ENCODE measurements at regions not wholly inside any gene's neighbourhood (a gene's known extent, or its start where the extent isn't known, plus 50 kb on each side); places are given as distances from the start of the nearest gene placed in this dataset.

GRCh38 chr19:30212574-30212973 lies 159.6 kb upstream of the ZNF536 start:
- DNase-seq (no peak), ATAC-seq (ENCODE audit: insufficient read depth, low FRiP score) (no peak)
- Histone ChIP-seq H3K27ac (ENCODE audit: low read depth in 1 of 2, low read length in 1 of 2) (no peak overlapping the region), H3K9ac (ENCODE audit: insufficient read depth in 1 of 2, low read length in 2 of 2) (no peak overlapping the region), H3K9me3 (ENCODE audit: control insufficient read depth in 4 of 4, insufficient read depth in 3 of 4, low read length in 3 of 4) (peaks cover 0 to 5% (median 0%) of the 10 kb centered on the region in 4 donors), H3K4me3 (no peak overlapping the region), H3K36me3 (ENCODE audit: control insufficient read depth in 4 of 4, insufficient read depth in 4 of 4, low read length in 4 of 4) (no peaks in the 10 kb centered on the region), H3K27me3 (ENCODE audit: control insufficient read depth in 3 of 3, insufficient read depth in 3 of 3, low read length in 2 of 3) (peaks cover 0 to 3% (median 2%) of the 10 kb centered on the region in 3 donors), H3K4me1 (ENCODE audit: control insufficient read depth in 5 of 5, insufficient read depth in 5 of 5, low read length in 5 of 5) (no peaks in the 10 kb centered on the region)
- TF ChIP-seq, protein P1, sequence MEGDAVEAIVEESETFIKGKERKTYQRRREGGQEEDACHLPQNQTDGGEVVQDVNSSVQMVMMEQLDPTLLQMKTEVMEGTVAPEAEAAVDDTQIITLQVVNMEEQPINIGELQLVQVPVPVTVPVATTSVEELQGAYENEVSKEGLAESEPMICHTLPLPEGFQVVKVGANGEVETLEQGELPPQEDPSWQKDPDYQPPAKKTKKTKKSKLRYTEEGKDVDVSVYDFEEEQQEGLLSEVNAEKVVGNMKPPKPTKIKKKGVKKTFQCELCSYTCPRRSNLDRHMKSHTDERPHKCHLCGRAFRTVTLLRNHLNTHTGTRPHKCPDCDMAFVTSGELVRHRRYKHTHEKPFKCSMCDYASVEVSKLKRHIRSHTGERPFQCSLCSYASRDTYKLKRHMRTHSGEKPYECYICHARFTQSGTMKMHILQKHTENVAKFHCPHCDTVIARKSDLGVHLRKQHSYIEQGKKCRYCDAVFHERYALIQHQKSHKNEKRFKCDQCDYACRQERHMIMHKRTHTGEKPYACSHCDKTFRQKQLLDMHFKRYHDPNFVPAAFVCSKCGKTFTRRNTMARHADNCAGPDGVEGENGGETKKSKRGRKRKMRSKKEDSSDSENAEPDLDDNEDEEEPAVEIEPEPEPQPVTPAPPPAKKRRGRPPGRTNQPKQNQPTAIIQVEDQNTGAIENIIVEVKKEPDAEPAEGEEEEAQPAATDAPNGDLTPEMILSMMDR (IDR thresholded peaks at IDR 0.05; ENCODE audit: control extremely low read depth, extremely low read depth): no peak
- WGBS, 2 donors: 77 to 81% methylated on average over 12 of the region's 12 CpGs

GRCh38 chr19:30214651-30215051 lies 157.5 kb upstream of the ZNF536 start:
- Histone ChIP-seq H3K27me3 (ENCODE audit: control insufficient read depth in 3 of 3, insufficient read depth in 3 of 3, low read length in 2 of 3) (peaks cover 0 to 3% (median 2%) of the 10 kb centered on the region in 3 donors), H3K4me3 (no peak overlapping the region), H3K36me3 (ENCODE audit: control insufficient read depth in 4 of 4, insufficient read depth in 4 of 4, low read length in 4 of 4) (no peaks in the 10 kb centered on the region), H3K27ac (ENCODE audit: low read depth in 1 of 2, low read length in 1 of 2) (no peak overlapping the region), H3K4me1 (ENCODE audit: control insufficient read depth in 5 of 5, insufficient read depth in 5 of 5, low read length in 5 of 5) (no peaks in the 10 kb centered on the region), H3K9me3 (ENCODE audit: control insufficient read depth in 4 of 4, insufficient read depth in 3 of 4, low read length in 3 of 4) (peaks cover 0 to 5% (median 0%) of the 10 kb centered on the region in 4 donors), H3K9ac (ENCODE audit: insufficient read depth in 1 of 2, low read length in 2 of 2) (no peak overlapping the region)
- ATAC-seq (ENCODE audit: insufficient read depth, low FRiP score): no peak
- WGBS, 2 donors: 11 to 29% methylated on average over 4 of the region's 4 CpGs
- DNase-seq: no peak
- TF ChIP-seq, protein P1 (IDR thresholded peaks at IDR 0.05; ENCODE audit: control extremely low read depth, extremely low read depth): no peak

GRCh38 chr19:30215248-30215647 lies 156.9 kb upstream of the ZNF536 start:
- no peak overlapping the region for H3K9ac ChIP-seq (ENCODE audit: insufficient read depth in 1 of 2, low read length in 2 of 2)
- H3K36me3 ChIP-seq (ENCODE audit: control insufficient read depth in 4 of 4, insufficient read depth in 4 of 4, low read length in 4 of 4): no peaks in the 10 kb centered on the region
- no peak for DNase-seq
- no peak for ATAC-seq (ENCODE audit: insufficient read depth, low FRiP score)
- H3K27me3 ChIP-seq (ENCODE audit: control insufficient read depth in 3 of 3, insufficient read depth in 3 of 3, low read length in 2 of 3): peaks cover 0 to 4% (median 2%) of the 10 kb centered on the region in 3 donors
- 72 to 73% methylated on average over 3 of the region's 3 CpGs for WGBS, 2 donors
- no peak overlapping the region for H3K4me3 ChIP-seq
- TF ChIP-seq, protein P1 (IDR thresholded peaks at IDR 0.05; ENCODE audit: control extremely low read depth, extremely low read depth): no peak
- H3K4me1 ChIP-seq (ENCODE audit: control insufficient read depth in 5 of 5, insufficient read depth in 5 of 5, low read length in 5 of 5): no peaks in the 10 kb centered on the region
- peaks cover 0 to 4% (median 0%) of the 10 kb centered on the region in 4 donors for H3K9me3 ChIP-seq (ENCODE audit: control insufficient read depth in 4 of 4, insufficient read depth in 3 of 4, low read length in 3 of 4)
- no peak overlapping the region for H3K27ac ChIP-seq (ENCODE audit: low read depth in 1 of 2, low read length in 1 of 2)

DNA sequence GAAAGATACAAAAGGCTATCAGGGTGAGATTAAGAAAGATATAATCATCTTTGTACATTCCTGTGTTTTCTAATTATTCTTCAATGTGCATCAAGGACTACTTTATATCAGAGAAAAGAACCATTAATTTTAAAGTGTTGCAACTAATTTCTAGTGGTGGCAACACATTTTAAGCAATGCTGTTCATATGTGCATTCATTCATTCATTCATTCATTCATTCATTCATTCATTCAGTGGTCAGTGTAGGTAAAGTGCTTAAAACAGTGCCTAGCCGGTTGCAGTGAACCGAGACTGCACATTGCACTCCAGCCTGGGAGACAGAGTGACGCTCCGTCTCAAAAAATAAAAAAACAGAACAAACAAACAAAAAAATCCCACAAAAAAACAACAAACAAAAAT lies 155.7 kb upstream of the ZNF536 start:
- no peak overlapping the region for H3K4me3 ChIP-seq
- H3K27me3 ChIP-seq (ENCODE audit: control insufficient read depth in 3 of 3, insufficient read depth in 3 of 3, low read length in 2 of 3): peaks cover 2 to 14% (median 7%) of the 10 kb centered on the region in 3 donors
- H3K9ac ChIP-seq (ENCODE audit: insufficient read depth in 1 of 2, low read length in 2 of 2): no peak overlapping the region
- no peaks in the 10 kb centered on the region for H3K4me1 ChIP-seq (ENCODE audit: control insufficient read depth in 5 of 5, insufficient read depth in 5 of 5, low read length in 5 of 5)
- TF ChIP-seq, protein P1 (IDR thresholded peaks at IDR 0.05; ENCODE audit: control extremely low read depth, extremely low read depth): no peak
- H3K9me3 ChIP-seq (ENCODE audit: control insufficient read depth in 4 of 4, insufficient read depth in 3 of 4, low read length in 3 of 4): no peaks in the 10 kb centered on the region
- 89 to 99% methylated on average over 4 of the region's 4 CpGs for WGBS, 2 donors
- no peak overlapping the region for H3K27ac ChIP-seq (ENCODE audit: low read depth in 1 of 2, low read length in 1 of 2)
- ATAC-seq (ENCODE audit: insufficient read depth, low FRiP score) (no peak), DNase-seq (no peak)
- no peaks in the 10 kb centered on the region for H3K36me3 ChIP-seq (ENCODE audit: control insufficient read depth in 4 of 4, insufficient read depth in 4 of 4, low read length in 4 of 4)
